Amniotic epithelial cell (primary cell): ENCODE measurements at regions not wholly inside any gene's neighbourhood (a gene's known extent, or its start where the extent isn't known, plus 50 kb on each side); places are given as distances from the start of the nearest gene placed in this dataset.

Experiments
- DNase-seq: peaks from one replicate; pipeline ENCODE4 v3.0.0-alpha.2; 2010; ENCODE audit warnings: low read depth

DNA sequence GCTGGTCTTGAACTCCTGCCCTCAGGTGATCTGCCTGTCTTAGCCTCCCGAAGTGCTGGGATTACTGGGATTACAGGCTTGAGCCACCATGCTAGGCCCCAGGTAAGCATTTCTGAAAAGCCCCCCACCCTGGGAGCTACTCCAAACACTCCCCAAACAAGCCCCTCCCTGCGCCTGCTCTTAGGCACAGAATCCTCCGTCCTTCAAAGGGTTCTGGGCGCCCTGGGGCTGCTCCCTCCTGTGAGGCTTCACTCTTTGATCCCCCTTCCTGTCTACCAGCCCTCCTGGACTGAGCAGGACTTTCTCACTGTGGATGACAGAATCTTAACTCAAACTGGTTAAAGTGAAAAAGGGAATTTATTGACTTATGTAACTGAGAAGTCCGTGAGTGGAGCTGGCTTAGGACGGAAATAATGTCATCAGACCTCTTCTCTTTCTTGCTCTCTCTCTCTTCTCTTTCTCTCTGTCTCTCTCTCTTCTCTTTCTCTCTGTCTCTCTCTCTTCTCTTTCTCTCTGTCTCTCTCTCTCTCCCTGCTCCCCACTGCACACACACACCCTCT is 66.9 kb upstream of the CLMN start:
- no peak for DNase-seq

DNA sequence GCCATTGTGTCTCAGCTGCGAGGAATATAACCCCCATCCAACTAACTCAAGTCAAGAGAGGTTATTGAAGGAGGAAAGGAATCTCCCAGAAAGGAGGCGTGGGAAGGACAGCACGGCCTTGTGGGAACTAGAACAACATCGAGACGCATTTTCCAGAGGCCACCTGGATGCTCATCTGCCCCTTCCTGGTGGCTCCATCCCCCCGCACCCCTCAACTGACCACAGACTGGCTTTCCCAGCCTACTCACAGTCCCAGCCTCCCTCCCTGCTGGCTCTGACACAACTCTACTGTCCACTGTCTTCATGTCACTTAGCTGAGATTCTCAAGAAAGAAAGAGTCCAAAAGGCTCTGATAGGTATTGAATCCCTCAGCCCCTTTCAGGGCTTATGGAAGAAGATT is 66.0 kb upstream of the CLMN start:
- no peak for DNase-seq

DNA sequence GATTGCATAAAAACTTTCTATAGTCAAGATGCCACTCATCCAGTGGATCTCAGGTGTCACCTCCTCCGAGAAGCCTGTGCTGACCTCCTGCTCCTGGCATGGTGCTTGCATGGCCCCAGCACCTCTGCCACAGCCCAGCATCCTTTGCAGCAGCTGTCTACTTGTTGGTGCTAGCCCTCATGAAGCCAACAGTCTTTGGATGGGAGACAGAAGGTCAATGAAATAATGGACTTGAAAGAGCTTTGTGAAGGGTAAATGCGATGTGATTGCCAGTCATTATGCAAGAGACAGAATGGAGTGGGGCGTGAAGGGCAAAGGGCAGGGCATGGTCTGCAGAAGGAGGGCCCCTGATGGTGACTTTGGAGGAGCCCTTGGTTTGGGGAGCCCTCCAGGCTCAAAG is 63.0 kb upstream of the CLMN start:
- no peak for DNase-seq

DNA sequence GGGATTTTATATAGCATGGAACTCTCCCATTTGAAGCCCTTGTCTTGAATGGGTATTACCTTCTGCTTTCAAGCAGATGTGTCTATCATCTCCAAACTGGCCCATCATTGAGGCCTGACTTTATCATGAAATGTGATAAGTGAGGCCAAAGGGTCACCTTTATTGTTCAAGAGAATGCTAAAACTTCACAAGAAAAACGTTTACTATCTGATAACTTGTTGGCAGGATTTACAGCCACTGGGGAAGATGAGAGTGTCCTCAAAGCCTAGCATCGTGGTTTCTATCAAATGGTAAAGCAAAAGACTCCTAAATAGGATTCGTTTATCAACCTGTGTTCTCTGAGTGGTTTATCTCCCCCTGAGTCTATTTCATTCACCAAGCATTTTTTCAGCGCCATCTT is 62.0 kb upstream of the CLMN start:
- no peak for DNase-seq

DNA sequence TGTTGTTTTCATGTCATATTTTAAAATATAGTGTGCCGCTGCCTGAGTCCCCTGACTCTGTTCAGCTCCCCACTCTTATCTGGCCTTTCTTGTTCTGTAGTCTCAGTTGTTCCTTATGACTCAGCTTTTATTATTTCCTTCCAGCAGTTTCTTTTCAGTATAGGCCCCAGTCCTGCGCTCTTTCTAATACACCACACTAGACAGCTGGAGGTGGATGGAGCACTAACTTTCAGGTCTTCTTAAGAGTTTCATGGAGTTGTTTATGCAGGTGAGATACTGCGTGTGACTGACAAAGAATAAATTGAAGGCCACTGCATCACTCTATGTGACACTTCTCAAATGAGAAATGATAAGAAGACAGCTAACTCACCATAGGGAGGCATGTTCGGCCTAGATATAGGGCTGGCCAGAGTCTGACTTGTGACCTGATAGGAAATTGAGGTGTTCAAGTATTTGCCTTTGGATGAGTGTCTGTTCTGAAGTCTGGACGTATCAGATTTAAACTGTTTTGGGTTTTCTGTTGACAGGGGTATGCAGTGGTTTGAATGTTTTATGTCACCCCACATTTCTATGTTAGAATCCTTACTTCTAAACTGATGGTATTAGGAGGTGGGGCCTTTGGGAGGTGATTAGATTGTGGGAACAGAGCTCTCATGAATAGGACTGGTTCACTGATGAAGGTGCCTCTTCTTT is 60.8 kb upstream of the CLMN start:
- no peak for DNase-seq

DNA sequence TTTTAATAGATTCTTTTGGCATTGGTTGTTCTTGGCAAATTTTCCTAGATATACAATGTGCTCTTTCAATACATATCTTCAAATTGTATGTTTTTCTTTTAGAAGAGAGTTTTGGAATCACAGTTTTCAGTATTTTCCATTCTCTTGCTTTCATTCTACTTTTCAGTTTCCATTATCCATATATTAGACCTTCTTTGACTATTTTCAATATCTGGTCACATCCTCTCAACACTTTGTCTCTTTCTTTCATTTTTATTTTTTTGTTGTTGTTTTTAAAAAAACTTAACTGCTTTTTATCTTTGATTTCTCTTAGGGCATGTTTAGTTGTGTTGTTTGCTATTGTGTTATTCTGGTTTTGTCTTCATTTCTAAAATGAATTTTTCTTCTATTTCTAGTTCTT is 59.9 kb upstream of the CLMN start:
- no peak for DNase-seq

DNA sequence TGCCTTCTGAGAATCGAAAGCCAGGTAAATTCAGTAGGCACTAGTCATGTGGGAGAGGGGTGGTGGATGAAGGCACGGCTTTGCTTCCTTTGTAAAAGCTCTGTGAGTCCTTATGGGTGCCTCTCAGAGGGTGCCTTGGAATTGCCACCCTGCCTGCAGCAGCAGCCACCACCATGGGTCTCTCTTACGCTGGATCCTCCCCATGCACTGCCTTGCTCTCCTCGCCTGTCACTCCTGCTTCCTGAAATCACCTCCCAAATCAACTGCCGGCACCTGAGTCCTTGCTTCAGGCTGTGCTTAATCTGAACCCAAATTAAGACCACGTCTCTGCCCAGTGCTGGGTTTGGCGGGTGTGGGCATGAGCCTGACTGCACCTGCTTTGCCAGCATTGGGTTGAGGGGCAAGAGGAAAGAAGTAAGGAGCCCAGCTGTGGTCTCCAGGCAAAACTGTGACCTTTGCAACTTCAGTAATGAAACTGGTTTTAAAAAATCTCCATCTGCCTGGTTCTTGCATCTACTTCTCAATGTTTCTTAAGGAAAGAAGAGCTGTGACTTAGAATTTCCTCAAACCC is 55.9 kb upstream of the CLMN start:
- no peak for DNase-seq

DNA sequence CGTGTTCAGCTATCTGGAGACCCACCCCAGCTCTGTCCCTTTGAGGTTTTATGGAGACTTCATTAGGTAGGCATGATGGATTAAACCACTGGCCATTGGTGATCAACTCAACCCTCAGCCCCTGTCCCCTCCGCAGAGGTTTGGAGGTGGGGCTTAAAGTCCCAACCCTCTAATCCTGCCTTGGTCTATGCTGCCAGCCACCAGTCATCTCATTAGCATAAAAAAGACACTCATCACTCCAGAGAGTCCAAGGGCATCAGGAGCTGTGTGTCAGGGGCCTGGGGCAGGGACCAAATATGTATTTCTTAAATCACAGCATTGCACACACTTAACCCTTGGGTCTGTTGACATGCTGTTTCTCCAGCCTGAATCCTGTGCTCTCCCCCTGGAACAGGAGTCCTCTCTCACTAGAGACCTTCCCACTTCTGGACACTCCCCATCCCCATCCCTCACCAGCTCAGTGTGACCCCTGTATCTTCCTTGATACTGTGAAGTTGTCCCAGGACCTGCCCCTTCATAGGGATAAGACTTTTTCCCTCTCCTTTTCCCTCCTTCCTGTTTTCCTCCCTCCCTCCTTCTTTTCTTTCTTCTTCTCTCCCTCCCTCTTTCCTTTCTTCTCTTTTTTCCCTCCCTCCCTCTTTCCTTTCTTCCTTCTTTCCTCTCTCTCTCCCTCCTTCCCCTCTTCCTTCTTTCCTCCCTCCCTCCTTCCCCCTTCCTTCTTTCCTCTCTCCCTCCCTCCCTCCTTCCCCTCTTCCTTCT is 54.7 kb upstream of the CLMN start:
- DNase-seq, result no peak

DNA sequence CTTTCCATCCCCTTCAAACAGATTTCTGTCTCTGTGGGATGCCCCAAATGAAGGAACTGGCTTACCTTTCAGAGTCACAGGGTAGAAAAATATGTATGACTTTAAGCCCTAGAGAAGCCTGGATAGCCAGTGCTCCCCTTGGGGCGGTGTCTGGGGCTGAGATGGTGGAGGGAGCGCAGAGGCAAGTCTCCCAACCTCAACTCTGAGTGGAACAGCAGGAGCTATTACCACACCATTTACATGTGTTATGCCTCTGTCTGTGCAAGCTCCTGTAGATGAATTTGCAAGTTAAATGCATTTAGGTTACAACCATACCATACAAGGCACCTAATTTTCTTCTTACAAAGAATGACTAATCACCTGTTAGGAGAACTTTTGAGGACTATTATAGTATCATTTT is 50.4 kb upstream of the CLMN start:
- DNase-seq, result no peak
